GM12878 (cell line): ENCODE measurements at regions not wholly inside any gene's neighbourhood (a gene's known extent, or its start where the extent isn't known, plus 50 kb on each side); places are given as distances from the start of the nearest gene placed in this dataset.

Experiments
- ATAC-seq: fragments of 200-7000 bp; cut with Tn5 transposase; 3 replicates; pipeline ENCODE4 v1.9.1; 2020; ENCODE audit warnings: mild to moderate bottlenecking, moderate library complexity
- BruUV-seq: library from RNA; stranded (reverse); fragments of 400-500 nt; replicated peaks from 2 replicates; lab custom pipeline; 2021; lab: Mats Ljungman, UMichigan
- CTCF ChIA-PET: fragments of 300-600 bp; sonication (Branson Sonifier 250); formaldehyde crosslinking; extraction: SDS; loops from one replicate; lab custom pipeline; 2021; ENCODE audit warnings: inconsistent platforms; lab: Yijun Ruan, JAX
- POLR2A ChIA-PET: fragments of 350-600 bp; formaldehyde crosslinking; extraction: SDS; loops from one replicate; lab custom pipeline; 2021; ENCODE audit warnings: inconsistent platforms; lab: Charles Lee
- RAD21 ChIA-PET: fragments of 300-600 bp; sonication (Branson Sonifier 250); formaldehyde crosslinking; loops from one replicate; lab custom pipeline; 2023; ENCODE audit warnings: antibody characterized with exemption; ENCODE audit not compliant: unreplicated experiment; lab: Charles Lee
- SMC1A ChIA-PET: fragments of 300-600 bp; sonication (Branson Sonifier 250); formaldehyde crosslinking; loops from one replicate; lab custom pipeline; 2023; ENCODE audit not compliant: unreplicated experiment, uncharacterized antibody; lab: Charles Lee
- DNase-seq: peaks from one replicate; pipeline ENCODE4 v3.0.0-alpha.2; 2011; ENCODE audit warnings: low read depth, low spot score
- FAIRE-seq: peaks from 3 replicates; lab custom pipeline; 2011; peaks lifted over from hg19 to GRCh38; lab: Jason Lieb, UNC
- H2AFZ ChIP-seq: 2 replicates; pipeline ENCODE4 v1.6.0; 2011; ENCODE audit warnings: low read depth, low read length, control low read depth; ENCODE audit not compliant: control insufficient read depth
- H3K27ac ChIP-seq: 2 replicates; pipeline ENCODE4 v1.5.1; 2011; ENCODE audit warnings: control low read depth; ENCODE audit not compliant: control insufficient read depth, insufficient read depth
- H3K27me3 ChIP-seq, 2 experiments: replicated peaks in 1 of 2; 2 replicates each; pipeline versions ENCODE4 v1.6.0 to v1.6.1; 2011; ENCODE audit warnings: low read length in 1 of 2; ENCODE audit not compliant: control insufficient read depth in 2 of 2, insufficient read depth in 2 of 2
- H3K36me3 ChIP-seq, 2 experiments: 2 replicates each; pipeline ENCODE4 v1.5.1; 2011; ENCODE audit warnings: low read length in 1 of 2; ENCODE audit not compliant: control insufficient read depth in 2 of 2, insufficient read depth in 2 of 2
- H3K4me1 ChIP-seq: 2 replicates; pipeline ENCODE4 v1.6.1; 2011; ENCODE audit warnings: mild to moderate bottlenecking, low read length, moderate library complexity, mixed read lengths; ENCODE audit not compliant: control insufficient read depth, insufficient read depth
- H3K4me2 ChIP-seq: 2 replicates; pipeline ENCODE4 v1.6.0; 2011; ENCODE audit warnings: control low read depth; ENCODE audit not compliant: control insufficient read depth, insufficient read depth
- H3K4me3 ChIP-seq: fragments of 200-600 bp; sonication (generic); 2 replicates; pipeline ENCODE4 v1.5.1; 2016
- H3K79me2 ChIP-seq: 2 replicates; pipeline ENCODE4 v1.6.0; 2011; ENCODE audit warnings: low read length; ENCODE audit not compliant: control insufficient read depth, insufficient read depth
- H3K9ac ChIP-seq: 2 replicates; pipeline ENCODE4 v1.8.0; 2011; ENCODE audit warnings: low read length, control low read depth, mixed read lengths; ENCODE audit not compliant: control insufficient read depth, insufficient read depth
- H3K9me3 ChIP-seq: replicated peaks from 3 replicates; pipeline ENCODE4 v1.5.1; 2011; ENCODE audit warnings: mild to moderate bottlenecking, low read length; ENCODE audit not compliant: control insufficient read depth, insufficient read depth
- H4K20me1 ChIP-seq: 2 replicates; pipeline ENCODE4 v1.6.0; 2011; ENCODE audit not compliant: control insufficient read depth, insufficient read depth
- ESRRA ChIP-seq: IDR thresholded peaks from 2 replicates; pipeline ENCODE4 v1.6.1; 2012; ENCODE audit warnings: mild to moderate bottlenecking, low read length, improper control_type of control experiment
- FOXM1 ChIP-seq: IDR thresholded peaks from 2 replicates; pipeline ENCODE4 v1.6.1; 2012; ENCODE audit warnings: low read depth, mild to moderate bottlenecking, inconsistent platforms, low read length, moderate library complexity
- GABPA ChIP-seq: IDR thresholded peaks from 2 replicates; pipeline ENCODE4 v1.6.1; 2014; ENCODE audit warnings: antibody characterized with exemption, low read depth, mild to moderate bottlenecking, inconsistent platforms
- IRF5 ChIP-seq: fragments of 450-650 bp; IDR thresholded peaks from 2 replicates; pipeline ENCODE4 v1.6.1; 2017; ENCODE audit warnings: borderline replicate concordance
- SKIL ChIP-seq: fragments of 450-650 bp; IDR thresholded peaks from 2 replicates; pipeline ENCODE4 v1.6.1; 2017; ENCODE audit warnings: mild to moderate bottlenecking, low read depth, inconsistent platforms; ENCODE audit not compliant: poor library complexity, severe bottlenecking
- SPI1 ChIP-seq: IDR thresholded peaks from 2 replicates; pipeline ENCODE4 v1.6.1; 2011; ENCODE audit warnings: low read depth, mild to moderate bottlenecking, low read length, moderate library complexity, borderline replicate concordance; ENCODE audit not compliant: insufficient read depth
- WGBS: methylation state at CpG from one replicate; pipeline ENCODE4 v1.1.6; 2016; ENCODE audit warnings: low lambda C conversion rate; ENCODE audit not compliant: insufficient replicate concordance, insufficient coverage; ENCODE audit errors: missing lambda C conversion rate; 5-methylcytosine and 5-hydroxymethylcytosine counted together
- in situ Hi-C: fragments of 300-500 bp; cut with MboI; formaldehyde crosslinking; loops from 9 replicates; pipeline ENCODE4 v1.14.3; 2018; ENCODE audit warnings: mixed read lengths
- intact Hi-C: fragments of 100-400 bp; cut with micrococcal nuclease; formaldehyde crosslinking; loops from one replicate; pipeline ENCODE4 v1.14.2; 2022; ENCODE audit not compliant: unreplicated experiment
- TF ChIP-seq, protein P1 (sequence below): fragments of 450-650 bp; IDR thresholded peaks from 2 replicates; pipeline ENCODE4 v1.6.1; 2016; ENCODE audit warnings: mild to moderate bottlenecking

DNA sequence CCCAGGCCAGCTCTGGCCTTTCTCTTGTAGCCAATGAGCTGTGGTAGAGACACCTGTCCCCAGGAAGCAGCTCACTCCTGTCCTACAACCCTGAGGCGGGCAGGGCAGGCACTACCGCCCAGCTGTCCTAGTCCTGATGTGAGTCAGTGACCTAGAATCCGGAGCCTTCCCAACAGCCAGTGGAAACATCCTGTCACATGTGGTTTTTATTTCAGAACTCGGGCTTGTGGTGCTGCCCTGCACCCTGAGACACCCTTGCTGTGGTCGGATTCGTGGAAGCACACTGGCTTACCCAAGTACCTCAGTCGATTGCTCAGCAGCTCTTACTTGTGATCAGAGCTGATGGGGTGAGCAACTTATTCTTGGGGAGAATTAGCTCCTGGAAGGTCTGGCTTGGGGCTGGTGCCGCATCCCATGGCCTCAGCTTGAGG lies 83.6 kb upstream of the ARHGEF7 start (continued):
- TF ChIP-seq ESRRA (no peak), IRF5 (no peak), SPI1 (no peak)

GRCh38 chr13:111029957-111030609 lies 85.0 kb upstream of the ARHGEF7 start:
- H3K27me3 ChIP-seq = no peaks in the 10 kb centered on the region
- H3K4me3 ChIP-seq = no peak overlapping the region
- no peak overlapping the region for H2AFZ ChIP-seq
- H3K27ac ChIP-seq = no peak overlapping the region
- BruUV-seq = no TSS peak
- H4K20me1 ChIP-seq = no peaks in the 10 kb centered on the region
- no peaks in the 10 kb centered on the region for H3K9me3 ChIP-seq
- no peak overlapping the region for H3K4me2 ChIP-seq
- no peak for ATAC-seq
- intact Hi-C loops (no loop called here), in situ Hi-C loops (no loop called here)
- ChIA-PET SMC1A (no interaction called here), POLR2A (no interaction called here), CTCF (no interaction called here), RAD21 (interaction anchor here (0.6 kb wide), 1 partner anchor 124 kb away, joined by 5 read pairs; no protein-coding TSS in a partner anchor)
- H3K79me2 ChIP-seq = no peaks in the 10 kb centered on the region
- no peaks in the 10 kb centered on the region for H3K36me3 ChIP-seq
- no peak overlapping the region for H3K9ac ChIP-seq
- TF ChIP-seq, protein P1, sequence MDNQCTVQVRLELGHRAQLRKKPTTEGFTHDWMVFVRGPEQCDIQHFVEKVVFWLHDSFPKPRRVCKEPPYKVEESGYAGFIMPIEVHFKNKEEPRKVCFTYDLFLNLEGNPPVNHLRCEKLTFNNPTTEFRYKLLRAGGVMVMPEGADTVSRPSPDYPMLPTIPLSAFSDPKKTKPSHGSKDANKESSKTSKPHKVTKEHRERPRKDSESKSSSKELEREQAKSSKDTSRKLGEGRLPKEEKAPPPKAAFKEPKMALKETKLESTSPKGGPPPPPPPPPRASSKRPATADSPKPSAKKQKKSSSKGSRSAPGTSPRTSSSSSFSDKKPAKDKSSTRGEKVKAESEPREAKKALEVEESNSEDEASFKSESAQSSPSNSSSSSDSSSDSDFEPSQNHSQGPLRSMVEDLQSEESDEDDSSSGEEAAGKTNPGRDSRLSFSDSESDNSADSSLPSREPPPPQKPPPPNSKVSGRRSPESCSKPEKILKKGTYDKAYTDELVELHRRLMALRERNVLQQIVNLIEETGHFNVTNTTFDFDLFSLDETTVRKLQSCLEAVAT = no peak
- TF ChIP-seq SKIL (no peak), GABPA (no peak), FOXM1 (no peak)
- TF ChIP-seq, all 136 proteins: peak for 0
- H3K4me1 ChIP-seq = no peaks in the 10 kb centered on the region
- DNase-seq (no peak), FAIRE-seq (no peak)
- WGBS = 55% methylated on average over 29 of the region's 29 CpGs
